ENCODE measurements at regions not wholly inside any gene's neighbourhood (a gene's known extent, or its start where the extent isn't known, plus 50 kb on each side); places are given as distances from the start of the nearest gene placed in this dataset.

- CTCF ChIA-PET, result no interaction called here
- H3K4me1 Mint-ChIP-seq, result no peaks in the 10 kb centered on the region
- H3K4me3 Mint-ChIP-seq, result no peak overlapping the region
- H3K36me3 Mint-ChIP-seq, result no peaks in the 10 kb centered on the region
- peaks cover 0 to 5% of the 10 kb centered on the region in 2 donors for H3K27me3 Mint-ChIP-seq
- Histone ChIP-seq H3K4me1 (ENCODE audit: insufficient read depth, low read length) (no peaks in the 10 kb centered on the region), H3K27ac (ENCODE audit: low read depth, low read length) (no peak overlapping the region), H3K36me3 (ENCODE audit: insufficient read depth, low read length) (no peaks in the 10 kb centered on the region), H3K4me3 (ENCODE audit: low read length) (no peak overlapping the region), H3K9me3 (ENCODE audit: low read length) (no peaks in the 10 kb centered on the region), H3K27me3 (ENCODE audit: insufficient read depth, low read length, poor library complexity, severe bottlenecking) (no peaks in the 10 kb centered on the region)
- no peak for DNase-seq
- POLR2A ChIA-PET, result no interaction called here
- no peak overlapping the region for H3K27ac Mint-ChIP-seq
- H3K9me3 Mint-ChIP-seq, result peaks cover 0 to 4% (median 0%) of the 10 kb centered on the region in 5 donors
Observed at GRCh38 chr10:131427901-131428300, 116.4 kb upstream of the TCERG1L start.

DNA sequence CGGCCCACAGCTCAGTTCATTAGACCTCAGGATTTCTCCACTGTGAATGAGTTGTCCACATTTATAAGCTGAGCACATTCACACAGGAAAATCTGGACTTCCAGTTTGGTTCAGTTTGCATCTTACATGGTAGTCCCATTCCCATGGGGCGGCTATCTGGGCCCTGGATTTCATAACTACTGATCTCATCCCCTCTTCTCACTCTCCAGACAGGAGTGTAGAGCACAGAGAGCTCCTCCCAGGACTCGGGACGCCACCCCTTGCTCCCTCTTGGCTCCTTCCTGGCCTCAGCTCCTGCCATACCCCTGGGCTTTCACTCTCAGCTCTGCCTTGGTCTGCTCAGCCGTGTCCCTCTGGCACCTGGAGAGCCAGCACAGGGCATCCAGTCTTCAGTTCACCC, 117.6 kb upstream of the TCERG1L start:
- no peaks in the 10 kb centered on the region for H3K36me3 ChIP-seq (ENCODE audit: insufficient read depth, low read length)
- Mint-ChIP-seq H3K9me3 (peaks cover 0 to 4% (median 0%) of the 10 kb centered on the region in 5 donors), H3K4me1 (no peaks in the 10 kb centered on the region), H3K27me3 (peaks cover 0 to 5% of the 10 kb centered on the region in 2 donors), H3K4me3 (no peak overlapping the region), H3K27ac (peak overlapping the region in 1 of 8 donors; percentile 82), H3K36me3 (no peaks in the 10 kb centered on the region)
- no peaks in the 10 kb centered on the region for H3K9me3 ChIP-seq (ENCODE audit: low read length)
- no peak overlapping the region for H3K4me3 ChIP-seq (ENCODE audit: low read length)
- no peak for DNase-seq
- H3K27me3 ChIP-seq (ENCODE audit: insufficient read depth, low read length, poor library complexity, severe bottlenecking), result no peaks in the 10 kb centered on the region
- H3K27ac ChIP-seq (ENCODE audit: low read depth, low read length), result no peak overlapping the region
- POLR2A ChIA-PET, result no interaction called here
- H3K4me1 ChIP-seq (ENCODE audit: insufficient read depth, low read length), result no peaks in the 10 kb centered on the region
- CTCF ChIA-PET, result no interaction called here

DNA sequence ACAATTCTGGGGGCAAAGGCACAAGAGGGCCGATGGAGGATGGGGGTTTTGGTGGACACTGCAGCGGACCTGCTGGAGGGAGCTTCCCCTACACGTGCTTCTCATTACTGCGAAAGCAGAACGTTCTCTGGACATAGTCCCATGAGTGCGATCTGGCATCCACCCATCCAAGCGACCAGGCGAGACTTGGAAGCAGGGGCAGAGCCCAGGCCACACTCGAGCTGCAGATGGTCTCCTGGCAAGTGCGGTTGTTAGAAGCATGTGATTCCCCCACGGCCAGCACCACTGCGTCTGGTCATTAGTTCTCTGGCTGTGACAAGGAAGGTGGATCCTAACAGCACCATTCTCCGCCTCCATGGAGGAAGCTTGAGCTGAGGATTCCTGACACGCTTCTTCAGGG, 118.4 kb upstream of the TCERG1L start:
- Histone ChIP-seq H3K4me1 (ENCODE audit: insufficient read depth, low read length) (no peaks in the 10 kb centered on the region), H3K9me3 (ENCODE audit: low read length) (no peaks in the 10 kb centered on the region), H3K36me3 (ENCODE audit: insufficient read depth, low read length) (no peaks in the 10 kb centered on the region), H3K27me3 (ENCODE audit: insufficient read depth, low read length, poor library complexity, severe bottlenecking) (no peaks in the 10 kb centered on the region), H3K4me3 (ENCODE audit: low read length) (no peak overlapping the region), H3K27ac (ENCODE audit: low read depth, low read length) (no peak overlapping the region)
- H3K4me3 Mint-ChIP-seq, result no peak overlapping the region
- H3K4me1 Mint-ChIP-seq, result no peaks in the 10 kb centered on the region
- DNase-seq, result no peak
- H3K27me3 Mint-ChIP-seq, result peaks cover 0 to 5% of the 10 kb centered on the region in 2 donors
- peaks cover 0 to 4% (median 0%) of the 10 kb centered on the region in 5 donors for H3K9me3 Mint-ChIP-seq
- no peaks in the 10 kb centered on the region for H3K36me3 Mint-ChIP-seq
- CTCF ChIA-PET, result no interaction called here
- POLR2A ChIA-PET, result no interaction called here
- no peak overlapping the region for H3K27ac Mint-ChIP-seq

GRCh38 chr10:131430716-131431412, 119.3 kb upstream of the TCERG1L start:
- H3K27me3 ChIP-seq (ENCODE audit: insufficient read depth, low read length, poor library complexity, severe bottlenecking), result no peaks in the 10 kb centered on the region
- Mint-ChIP-seq H3K27me3 (peaks cover 0 to 5% of the 10 kb centered on the region in 2 donors), H3K4me3 (no peak overlapping the region), H3K9me3 (peaks cover 0 to 3% (median 0%) of the 10 kb centered on the region in 5 donors), H3K36me3 (no peaks in the 10 kb centered on the region), H3K4me1 (no peaks in the 10 kb centered on the region), H3K27ac (no peak overlapping the region)
- no peak overlapping the region for H3K27ac ChIP-seq (ENCODE audit: low read depth, low read length)
- ChIA-PET CTCF (no interaction called here), POLR2A (no interaction called here)
- H3K4me3 ChIP-seq (ENCODE audit: low read length), result no peak overlapping the region
- H3K9me3 ChIP-seq (ENCODE audit: low read length), result no peaks in the 10 kb centered on the region
- DNase-seq, result no peak
- H3K36me3 ChIP-seq (ENCODE audit: insufficient read depth, low read length), result no peaks in the 10 kb centered on the region
- H3K4me1 ChIP-seq (ENCODE audit: insufficient read depth, low read length), result no peaks in the 10 kb centered on the region

GRCh38 chr10:131431533-131431932, 120.0 kb upstream of the TCERG1L start:
- no peaks in the 10 kb centered on the region for H3K36me3 ChIP-seq (ENCODE audit: insufficient read depth, low read length)
- peaks cover 0 to 5% of the 10 kb centered on the region in 2 donors for H3K27me3 Mint-ChIP-seq
- no peaks in the 10 kb centered on the region for H3K27me3 ChIP-seq (ENCODE audit: insufficient read depth, low read length, poor library complexity, severe bottlenecking)
- H3K4me3 ChIP-seq (ENCODE audit: low read length), result no peak overlapping the region
- H3K4me1 Mint-ChIP-seq, result no peaks in the 10 kb centered on the region
- H3K4me3 Mint-ChIP-seq, result no peak overlapping the region
- no peak overlapping the region for H3K27ac ChIP-seq (ENCODE audit: low read depth, low read length)
- H3K9me3 Mint-ChIP-seq, result peaks cover 0 to 3% (median 0%) of the 10 kb centered on the region in 5 donors
- no peaks in the 10 kb centered on the region for H3K9me3 ChIP-seq (ENCODE audit: low read length)
- H3K4me1 ChIP-seq (ENCODE audit: insufficient read depth, low read length), result no peaks in the 10 kb centered on the region
- no peaks in the 10 kb centered on the region for H3K36me3 Mint-ChIP-seq
- no peak overlapping the region for H3K27ac Mint-ChIP-seq
- no peak for DNase-seq
- POLR2A ChIA-PET, result no interaction called here
- CTCF ChIA-PET, result no interaction called here

- POLR2A ChIA-PET, result no interaction called here
- Histone ChIP-seq H3K27ac (ENCODE audit: low read depth, low read length) (no peak overlapping the region), H3K4me1 (ENCODE audit: insufficient read depth, low read length) (no peaks in the 10 kb centered on the region), H3K36me3 (ENCODE audit: insufficient read depth, low read length) (no peaks in the 10 kb centered on the region), H3K4me3 (ENCODE audit: low read length) (no peak overlapping the region), H3K27me3 (ENCODE audit: insufficient read depth, low read length, poor library complexity, severe bottlenecking) (no peaks in the 10 kb centered on the region), H3K9me3 (ENCODE audit: low read length) (no peaks in the 10 kb centered on the region)
- no peak for DNase-seq
- Mint-ChIP-seq H3K27ac (no peak overlapping the region), H3K4me3 (no peak overlapping the region), H3K27me3 (peaks cover 0 to 5% of the 10 kb centered on the region in 2 donors), H3K4me1 (no peaks in the 10 kb centered on the region), H3K36me3 (no peaks in the 10 kb centered on the region), H3K9me3 (peaks cover 0 to 3% (median 0%) of the 10 kb centered on the region in 5 donors)
- CTCF ChIA-PET, result no interaction called here
Observed at GRCh38 chr10:131431978-131432690, 120.6 kb upstream of the TCERG1L start.

GRCh38 chr10:131433568-131433967, 122.0 kb upstream of the TCERG1L start:
- Histone ChIP-seq H3K4me3 (ENCODE audit: low read length) (no peak overlapping the region), H3K27ac (ENCODE audit: low read depth, low read length) (no peak overlapping the region), H3K4me1 (ENCODE audit: insufficient read depth, low read length) (no peaks in the 10 kb centered on the region), H3K36me3 (ENCODE audit: insufficient read depth, low read length) (no peaks in the 10 kb centered on the region), H3K27me3 (ENCODE audit: insufficient read depth, low read length, poor library complexity, severe bottlenecking) (no peaks in the 10 kb centered on the region), H3K9me3 (ENCODE audit: low read length) (no peaks in the 10 kb centered on the region)
- H3K27me3 Mint-ChIP-seq, result peaks cover 0 to 5% of the 10 kb centered on the region in 2 donors
- H3K36me3 Mint-ChIP-seq, result no peaks in the 10 kb centered on the region
- H3K27ac Mint-ChIP-seq, result no peak overlapping the region
- peaks cover 0 to 2% (median 0%) of the 10 kb centered on the region in 5 donors for H3K9me3 Mint-ChIP-seq
- POLR2A ChIA-PET, result no interaction called here
- no peak for DNase-seq
- CTCF ChIA-PET, result no interaction called here
- no peaks in the 10 kb centered on the region for H3K4me1 Mint-ChIP-seq
- no peak overlapping the region for H3K4me3 Mint-ChIP-seq

GRCh38 chr10:131435232-131435631, 123.7 kb upstream of the TCERG1L start:
- no peaks in the 10 kb centered on the region for H3K9me3 ChIP-seq (ENCODE audit: low read length)
- no peaks in the 10 kb centered on the region for H3K27me3 ChIP-seq (ENCODE audit: insufficient read depth, low read length, poor library complexity, severe bottlenecking)
- Mint-ChIP-seq H3K27ac (no peak overlapping the region), H3K27me3 (peaks cover 5 to 6% of the 10 kb centered on the region in 2 donors), H3K4me3 (no peak overlapping the region), H3K36me3 (no peaks in the 10 kb centered on the region), H3K4me1 (no peaks in the 10 kb centered on the region), H3K9me3 (peaks cover 0 to 5% (median 0%) of the 10 kb centered on the region in 5 donors)
- H3K4me1 ChIP-seq (ENCODE audit: insufficient read depth, low read length), result no peaks in the 10 kb centered on the region
- CTCF ChIA-PET, result interaction anchor here (1.1 kb wide), 1 partner anchor 14 kb away, joined by 3 read pairs; no protein-coding TSS in a partner anchor
- H3K27ac ChIP-seq (ENCODE audit: low read depth, low read length), result no peak overlapping the region
- POLR2A ChIA-PET, result no interaction called here
- H3K4me3 ChIP-seq (ENCODE audit: low read length), result no peak overlapping the region
- H3K36me3 ChIP-seq (ENCODE audit: insufficient read depth, low read length), result no peaks in the 10 kb centered on the region
- DNase-seq, result no peak
